Dermis microvascular lymphatic vessel endothelial cell (primary cell): ENCODE measurements at regions not wholly inside any gene's neighbourhood (a gene's known extent, or its start where the extent isn't known, plus 50 kb on each side); places are given as distances from the start of the nearest gene placed in this dataset.

ENCODE experiments used
- DNase-seq, 2 donors: peaks; one replicate each; pipeline versions ENCODE4 v3.0.0 to v3.0.0-alpha.2; 2010; ENCODE audit warnings: low read depth in 2 of 2

GRCh38 chr21:18951271-18952038 is 547.9 kb upstream of the TMPRSS15 start:
- no peak for DNase-seq

- no peak for DNase-seq
Measured at GRCh38 chr21:18954441-18954844, 550.9 kb upstream of the TMPRSS15 start.

GRCh38 chr21:18959817-18960216 is 556.2 kb upstream of the TMPRSS15 start:
- no peak for DNase-seq

GRCh38 chr21:18960306-18960705 is 556.7 kb upstream of the TMPRSS15 start:
- no peak for DNase-seq

GRCh38 chr21:18970416-18970815 is 566.8 kb upstream of the TMPRSS15 start:
- DNase-seq, result no peak

GRCh38 chr21:18970941-18971340 is 567.4 kb upstream of the TMPRSS15 start:
- DNase-seq, result no peak

GRCh38 chr21:18985584-18985983 is 582.0 kb upstream of the TMPRSS15 start:
- no peak for DNase-seq

- no peak for DNase-seq
Measured at GRCh38 chr21:18986197-18986596, 582.6 kb upstream of the TMPRSS15 start.

- DNase-seq, result no peak
Measured at GRCh38 chr21:18987520-18988026, 584.0 kb upstream of the TMPRSS15 start.

GRCh38 chr21:18989953-18990495 is 586.4 kb upstream of the TMPRSS15 start:
- no peak for DNase-seq

- DNase-seq, result no peak
Measured at GRCh38 chr21:18991846-18992245, 588.3 kb upstream of the TMPRSS15 start.

- DNase-seq, result no peak
Measured at GRCh38 chr21:19010251-19010650, 606.7 kb upstream of the TMPRSS15 start.

GRCh38 chr21:19010996-19011395 is 607.4 kb upstream of the TMPRSS15 start:
- no peak for DNase-seq

GRCh38 chr21:19011451-19011850 is 607.9 kb upstream of the TMPRSS15 start:
- no peak for DNase-seq

- DNase-seq, result no peak
Measured at GRCh38 chr21:19013916-19014315, 610.3 kb upstream of the TMPRSS15 start.

GRCh38 chr21:19018529-19018928 is 614.9 kb upstream of the TMPRSS15 start:
- DNase-seq, result no peak

- no peak for DNase-seq
Measured at GRCh38 chr21:19022978-19023377, 619.4 kb upstream of the TMPRSS15 start.

GRCh38 chr21:19026911-19027310 is 623.3 kb upstream of the TMPRSS15 start:
- DNase-seq, result no peak

GRCh38 chr21:19029816-19030215 is 626.2 kb upstream of the TMPRSS15 start:
- no peak for DNase-seq

- no peak for DNase-seq
Measured at GRCh38 chr21:19031953-19032352, 628.4 kb upstream of the TMPRSS15 start.

- no peak for DNase-seq
Measured at GRCh38 chr21:19034041-19034440, 630.5 kb upstream of the TMPRSS15 start.

GRCh38 chr21:19034560-19034959 is 631.0 kb upstream of the TMPRSS15 start:
- DNase-seq, result no peak

- no peak for DNase-seq
Measured at GRCh38 chr21:19045876-19046275, 642.3 kb upstream of the TMPRSS15 start.
